K562 (cell line): ENCODE measurements at regions not wholly inside any gene's neighbourhood (a gene's known extent, or its start where the extent isn't known, plus 50 kb on each side); places are given as distances from the start of the nearest gene placed in this dataset.

Source experiments
- ARID1B ChIP-seq: fragments of 450-650 bp; IDR thresholded peaks from 2 replicates; pipeline ENCODE4 v1.6.1; 2016; ENCODE audit warnings: antibody characterized with exemption, mild to moderate bottlenecking, inconsistent platforms
- CTCF ChIP-seq, 3 experiments: IDR thresholded peaks in 2 of 3; conservative IDR thresholded peaks in 1 of 3; 2 replicates each; pipeline ENCODE4 v1.5.1; 2011 to 2012; ENCODE audit warnings: low read length in 3 of 3, mild to moderate bottlenecking in 3 of 3, control low read depth in 2 of 3, improper control_type of control experiment in 1 of 3, inconsistent platforms in 1 of 3, low read depth in 1 of 3, mixed read lengths in 1 of 3, moderate library complexity in 1 of 3; ENCODE audit not compliant: insufficient read depth in 2 of 3
- EZH2 ChIP-seq: IDR thresholded peaks from 2 replicates; pipeline ENCODE4 v1.6.1; 2012; ENCODE audit warnings: low read depth, mild to moderate bottlenecking, inconsistent platforms, low read length, borderline replicate concordance
- NCOR1 ChIP-seq: fragments of 450-650 bp; IDR thresholded peaks from 2 replicates; pipeline ENCODE4 v1.6.1; 2016; ENCODE audit warnings: mild to moderate bottlenecking, moderate library complexity
- NFATC3 ChIP-seq: fragments of 450-650 bp; IDR thresholded peaks from 2 replicates; pipeline ENCODE4 v1.6.1; 2017; ENCODE audit warnings: mild to moderate bottlenecking
- POLR2A ChIP-seq: fragments of 450-650 bp; conservative IDR thresholded peaks from 2 replicates; pipeline ENCODE4 v1.6.1; 2016
- ZNF24 ChIP-seq: fragments of 450-650 bp; IDR thresholded peaks from 2 replicates; pipeline ENCODE4 v1.6.1; 2016
- ZNF280B ChIP-seq: fragments of 250-450 bp; sonication (Bioruptor Pico); IDR thresholded peaks from 2 replicates; pipeline ENCODE4 v1.5.1; 2021; ENCODE audit warnings: mild to moderate bottlenecking

- TF ChIP-seq POLR2A (no peak), CTCF (IDR thresholded peaks at IDR 0.05 in 2 of 3, conservative IDR thresholded peaks at IDR 0.05 in 1 of 3; ENCODE audit: insufficient read depth in 2 of 3, low read depth in 1 of 3, low read length in 3 of 3) (no peak), NFATC3 (no peak), ARID1B (peak; percentile 75), ZNF280B (CRISPR knock-in tag) (no peak), EZH2 (no peak), NCOR1 (no peak), ZNF24 (no peak)
These were observed 295.4 kb upstream of the STXBP5 start for GRCh38 chr6:146908786-146909185.
